Body of pancreas (tissue), 4 donors: ENCODE measurements at regions not wholly inside any gene's neighbourhood (a gene's known extent, or its start where the extent isn't known, plus 50 kb on each side); places are given as distances from the start of the nearest gene placed in this dataset.
"Not testable (repeated sequence)": the region's sequence is repeated elsewhere in the genome, so short reads cannot be mapped to it uniquely, and the experiment has no call there.

Experiments used
- ATAC-seq: fragments of 150-250 bp; one replicate; pipeline ENCODE4 v1.9.1; 2016
- DNase-seq, 4 donors: peaks; one replicate each; pipeline ENCODE4 v3.0.0-alpha.2; 2019
- H3K27ac ChIP-seq, 4 donors: fragments of 200-600 bp; sonication (generic); 1 replicate in 3 of 4; 2 replicates in 1 of 4; pipeline versions ENCODE4 v1.5.1 to v1.6.1; 2016 to 2019; ENCODE audit warnings: mild to moderate bottlenecking in 1 of 4, mixed read lengths in 1 of 4, moderate library complexity in 1 of 4
- H3K27me3 ChIP-seq, 2 donors: fragments of 200-600 bp; sonication (generic); one replicate each; pipeline ENCODE4 v1.6.0; 2016; ENCODE audit warnings: mild to moderate bottlenecking in 1 of 2
- H3K36me3 ChIP-seq, 2 donors: fragments of 200-600 bp; sonication (generic); replicated peaks in 1 of 2; 2 replicates each; pipeline ENCODE4 v1.5.1; 2016; ENCODE audit warnings: low read depth in 2 of 2; ENCODE audit not compliant: insufficient read depth in 1 of 2
- H3K4me1 ChIP-seq: fragments of 200-600 bp; sonication (generic); one replicate; pipeline ENCODE4 v1.6.0; 2016
- H3K4me3 ChIP-seq, 2 donors: fragments of 200-600 bp; sonication (generic); 1 replicate in 1 of 2; 2 replicates in 1 of 2; pipeline ENCODE4 v1.5.1; 2016 to 2019
- H3K9me3 ChIP-seq, 3 donors: fragments of 200-600 bp; sonication (generic); 1 replicate in 2 of 3; 2 replicates in 1 of 3; pipeline ENCODE4 v1.5.1; 2016
- CTCF ChIP-seq, 7 experiments: fragments of 450-650 bp in 4 of 7; fragments of 200-600 bp in 3 of 7; sonication (generic) in 3 of 7; IDR thresholded peaks; one replicate each; pipeline ENCODE4 v1.5.1; 2016 to 2019; ENCODE audit warnings: antibody characterized with exemption in 7 of 7
- POLR2A ChIP-seq, 3 donors: fragments of 450-650 bp; IDR thresholded peaks; one replicate each; pipeline ENCODE4 v1.6.1; 2016; ENCODE audit warnings: antibody characterized with exemption in 3 of 3, mild to moderate bottlenecking in 2 of 3
- WGBS, 2 donors: methylation state at CpG; one replicate each; pipeline ENCODE4 v1.1.5; 2017; 5-methylcytosine and 5-hydroxymethylcytosine counted together
- intact Hi-C: fragments of 100-400 bp; cut with DNase I; formaldehyde crosslinking; loops from one replicate; pipeline ENCODE4 v1.15.1; 2023

- intact Hi-C loops: no loop called here
- WGBS, 2 donors: 28 to 52% methylated on average over 2 of the region's 2 CpGs
- Histone ChIP-seq H3K4me3 (no peak overlapping the region), H3K27ac (no peak overlapping the region), H3K9me3 (no peaks in the 10 kb centered on the region), H3K4me1 (no peaks in the 10 kb centered on the region), H3K27me3 (no peaks in the 10 kb centered on the region), H3K36me3 (no peaks in the 10 kb centered on the region)
- DNase-seq: peak in 1 of 4 donors; percentile 3
- no peak for ATAC-seq
- TF ChIP-seq POLR2A (IDR thresholded peaks at IDR 0.05) (no peak), CTCF (IDR thresholded peaks at IDR 0.05) (no peak)
These were observed 391.4 kb upstream of the FRG2C start for GRCh38 chr3:75272691-75273090.

- ATAC-seq, H3K27ac ChIP-seq, H3K36me3 ChIP-seq, intact Hi-C loops, DNase-seq, H3K4me1 ChIP-seq, H3K27me3 ChIP-seq, H3K9me3 ChIP-seq, H3K4me3 ChIP-seq: not testable (repeated sequence)
- 45 to 58% methylated on average over 3 of the region's 3 CpGs for WGBS, 2 donors
These were observed 378.5 kb upstream of the FRG2C start for GRCh38 chr3:75285531-75286148.

- H3K9me3 ChIP-seq, intact Hi-C loops, H3K36me3 ChIP-seq, H3K4me3 ChIP-seq, ATAC-seq, H3K4me1 ChIP-seq, H3K27ac ChIP-seq, H3K27me3 ChIP-seq, DNase-seq: not testable (repeated sequence)
- WGBS, 2 donors: 83% methylated on average over 8 of the region's 40 CpGs; no CpG with 5 or more reads in 1 of the 2 donors
These were observed 375.1 kb upstream of the FRG2C start for GRCh38 chr3:75288972-75289574.

GRCh38 chr3:75294124-75294523, 370.0 kb upstream of the FRG2C start:
- Histone ChIP-seq H3K9me3 (peaks cover 0 to 6% (median 0%) of the 10 kb centered on the region in 3 donors), H3K27ac (no peak overlapping the region), H3K4me1 (peaks cover 12% of the 10 kb centered on the region), H3K36me3 (no peaks in the 10 kb centered on the region), H3K4me3 (no peak overlapping the region), H3K27me3 (no peaks in the 10 kb centered on the region)
- TF ChIP-seq CTCF (IDR thresholded peaks at IDR 0.05) (peak; percentile 52 to 86 (median 64)), POLR2A (IDR thresholded peaks at IDR 0.05) (no peak)
- DNase-seq (peak; percentile 37 to 54 (median 43)), ATAC-seq (peak; percentile 96)
- intact Hi-C loops: no loop called here
- WGBS, 2 donors: 2 to 6% methylated on average over 4 of the region's 4 CpGs

GRCh38 chr3:75295013-75295412, 369.1 kb upstream of the FRG2C start:
- TF ChIP-seq CTCF (IDR thresholded peaks at IDR 0.05): peak in 2 of 7 experiments; percentile 17 to 22
- no peak for TF ChIP-seq POLR2A (IDR thresholded peaks at IDR 0.05)
- Histone ChIP-seq H3K9me3 (peaks cover 0 to 6% (median 0%) of the 10 kb centered on the region in 3 donors), H3K36me3 (no peaks in the 10 kb centered on the region), H3K27me3 (no peaks in the 10 kb centered on the region), H3K4me1 (peaks cover 12% of the 10 kb centered on the region), H3K27ac (no peak overlapping the region), H3K4me3 (no peak overlapping the region)
- ATAC-seq (peak; percentile 34), DNase-seq (peak in 3 of 4 donors; percentile 15 to 38 (median 18))
- WGBS, 2 donors: 22 to 24% methylated on average over 7 of the region's 7 CpGs
- intact Hi-C loops: loop anchor here (5.0 kb wide), 1 partner anchor 132 kb away; no protein-coding TSS in a partner anchor
